Retinal pigment epithelial cell (primary cell): ENCODE measurements at regions not wholly inside any gene's neighbourhood (a gene's known extent, or its start where the extent isn't known, plus 50 kb on each side); places are given as distances from the start of the nearest gene placed in this dataset.

Experiments used
- DNase-seq: peaks from one replicate; pipeline ENCODE4 v3.0.0-alpha.2; 2010; ENCODE audit warnings: low read depth
- H3K4me3 ChIP-seq: 2 replicates; pipeline ENCODE4 v1.5.1; 2011; ENCODE audit warnings: mild to moderate bottlenecking, low read length, control low read depth, moderate library complexity
- CTCF ChIP-seq: conservative IDR thresholded peaks from 2 replicates; pipeline ENCODE4 v1.5.1; 2011; ENCODE audit warnings: low read depth, low read length, control low read depth, inconsistent platforms

GRCh38 chr18:57930476-57930875, 113.5 kb upstream of the NEDD4L start:
- no peak overlapping the region for H3K4me3 ChIP-seq
- no peak for TF ChIP-seq CTCF
- no peak for DNase-seq

- no peak overlapping the region for H3K4me3 ChIP-seq
- TF ChIP-seq CTCF, result no peak
- DNase-seq, result no peak
Observed at GRCh38 chr18:57929922-57930321, 114.1 kb upstream of the NEDD4L start.

GRCh38 chr18:57928466-57928865, 115.6 kb upstream of the NEDD4L start:
- TF ChIP-seq CTCF, result no peak
- DNase-seq, result no peak
- no peak overlapping the region for H3K4me3 ChIP-seq

- DNase-seq, result no peak
- H3K4me3 ChIP-seq, result no peak overlapping the region
- TF ChIP-seq CTCF, result no peak
Observed at GRCh38 chr18:57927511-57927910, 116.5 kb upstream of the NEDD4L start.

- no peak for DNase-seq
- no peak overlapping the region for H3K4me3 ChIP-seq
- TF ChIP-seq CTCF, result no peak
Observed at GRCh38 chr18:57925706-57926105, 118.3 kb upstream of the NEDD4L start.

- no peak overlapping the region for H3K4me3 ChIP-seq
- no peak for TF ChIP-seq CTCF
- no peak for DNase-seq
Observed at GRCh38 chr18:57923611-57924010, 120.4 kb upstream of the NEDD4L start.

- TF ChIP-seq CTCF, result no peak
- no peak for DNase-seq
- H3K4me3 ChIP-seq, result no peak overlapping the region
Observed at GRCh38 chr18:57922885-57923284, 119.8 kb upstream of the ATP8B1 start.
